ENCODE measurements at regions not wholly inside any gene's neighbourhood (a gene's known extent, or its start where the extent isn't known, plus 50 kb on each side); places are given as distances from the start of the nearest gene placed in this dataset.

- TF ChIP-seq CTCF (IDR thresholded peaks at IDR 0.05) (no peak), POLR2A (IDR thresholded peaks at IDR 0.05) (no peak), POLR2AphosphoS5 (IDR thresholded peaks at IDR 0.05) (no peak)
Observed at GRCh38 chr3:74345701-74346100, 268.8 kb downstream of the CNTN3 start.

All from breast epithelium (tissue), 3 donors.